Keratinocyte (primary cell): ENCODE measurements at regions not wholly inside any gene's neighbourhood (a gene's known extent, or its start where the extent isn't known, plus 50 kb on each side); places are given as distances from the start of the nearest gene placed in this dataset.

Experiments
- DNase-seq: peaks from one replicate; pipeline ENCODE4 v3.0.0-alpha.2; 2011; ENCODE audit warnings: low read depth, missing footprints, low spot score
- FAIRE-seq: peaks from 2 replicates; lab custom pipeline; 2011; peaks lifted over from hg19 to GRCh38; lab: Jason Lieb, UNC
- H2AFZ ChIP-seq: 2 replicates; pipeline ENCODE4 v1.6.0; 2012; ENCODE audit warnings: low read length, control low read depth, inconsistent platforms; ENCODE audit not compliant: control insufficient read depth
- H3K27ac ChIP-seq: 2 replicates; pipeline ENCODE4 v1.5.1; 2011; ENCODE audit warnings: low read length; ENCODE audit not compliant: control insufficient read depth, insufficient read depth
- H3K27me3 ChIP-seq: 3 replicates; pipeline ENCODE4 v1.6.0; 2011; ENCODE audit warnings: low read length; ENCODE audit not compliant: control insufficient read depth, insufficient read depth; ENCODE audit errors: extremely low read depth
- H3K36me3 ChIP-seq, 2 experiments: 2 replicates in 1 of 2; 3 replicates in 1 of 2; pipeline ENCODE4 v1.5.1; 2011; ENCODE audit warnings: low read length in 2 of 2, mild to moderate bottlenecking in 1 of 2; ENCODE audit not compliant: control insufficient read depth in 2 of 2, insufficient read depth in 2 of 2; ENCODE audit errors: extremely low read depth in 1 of 2
- H3K4me1 ChIP-seq: 3 replicates; pipeline ENCODE4 v1.5.1; 2011; ENCODE audit warnings: low read length; ENCODE audit not compliant: control insufficient read depth, insufficient read depth; ENCODE audit errors: extremely low read depth
- H3K4me2 ChIP-seq: 3 replicates; pipeline ENCODE4 v1.6.0; 2011; ENCODE audit warnings: low read depth, low read length; ENCODE audit not compliant: control insufficient read depth, insufficient read depth; ENCODE audit errors: extremely low read depth
- H3K4me3 ChIP-seq, 3 experiments: fragments of 200-600 bp in 1 of 3; sonication (generic) in 1 of 3; 2 replicates in 2 of 3; 3 replicates in 1 of 3; pipeline ENCODE4 v1.5.1; 2011 to 2016; ENCODE audit warnings: low read length in 3 of 3, mild to moderate bottlenecking in 3 of 3, control low read depth in 2 of 3, inconsistent platforms in 1 of 3, low read depth in 1 of 3, mixed read lengths in 1 of 3, mixed run types in 1 of 3, moderate library complexity in 1 of 3; ENCODE audit not compliant: control insufficient read depth in 2 of 3, insufficient read depth in 2 of 3; ENCODE audit errors: extremely low read depth in 1 of 3
- H3K79me2 ChIP-seq: 2 replicates; pipeline ENCODE4 v1.6.0; 2012; ENCODE audit warnings: low read length; ENCODE audit not compliant: control insufficient read depth, insufficient read depth
- H3K9ac ChIP-seq: 3 replicates; pipeline ENCODE4 v1.6.0; 2011; ENCODE audit warnings: low read length; ENCODE audit not compliant: control insufficient read depth, insufficient read depth; ENCODE audit errors: extremely low read depth
- H3K9me1 ChIP-seq: 3 replicates; pipeline ENCODE4 v1.6.0; 2011; ENCODE audit warnings: low read length; ENCODE audit not compliant: control insufficient read depth, insufficient read depth; ENCODE audit errors: extremely low read depth
- H3K9me3 ChIP-seq: 2 replicates; pipeline ENCODE4 v1.5.1; 2012; ENCODE audit warnings: low read depth, low read length; ENCODE audit not compliant: control insufficient read depth
- H4K20me1 ChIP-seq: 3 replicates; pipeline ENCODE4 v1.6.0; 2011; ENCODE audit warnings: low read length; ENCODE audit not compliant: control insufficient read depth, insufficient read depth; ENCODE audit errors: extremely low read depth
- EZH2 ChIP-seq: IDR thresholded peaks from one replicate; pipeline ENCODE4 v1.6.1; 2012; ENCODE audit warnings: inconsistent platforms, mild to moderate bottlenecking, low read length, moderate library complexity
- dilution Hi-C: fragments of 300-500 bp; cut with MboI; formaldehyde crosslinking; loops from one replicate; pipeline ENCODE4 v1.7.0; 2020; ENCODE audit warnings: low sequenced_read_pairs; ENCODE audit not compliant: extremely low pct_ligation_motif_present
- TF ChIP-seq, protein P1 (sequence below), 3 experiments: IDR thresholded peaks in 1 of 3; conservative IDR thresholded peaks in 1 of 3; optimal IDR thresholded peaks in 1 of 3; 2 replicates in 2 of 3; 3 replicates in 1 of 3; pipeline versions ENCODE3 to v1.5.1; 2011; ENCODE audit warnings: low read length in 3 of 3, mild to moderate bottlenecking in 3 of 3, moderate library complexity in 2 of 3, control low read depth in 1 of 3, inconsistent platforms in 1 of 3; ENCODE audit not compliant: insufficient read depth in 2 of 3; ENCODE audit errors: extremely low read depth in 1 of 3

DNA sequence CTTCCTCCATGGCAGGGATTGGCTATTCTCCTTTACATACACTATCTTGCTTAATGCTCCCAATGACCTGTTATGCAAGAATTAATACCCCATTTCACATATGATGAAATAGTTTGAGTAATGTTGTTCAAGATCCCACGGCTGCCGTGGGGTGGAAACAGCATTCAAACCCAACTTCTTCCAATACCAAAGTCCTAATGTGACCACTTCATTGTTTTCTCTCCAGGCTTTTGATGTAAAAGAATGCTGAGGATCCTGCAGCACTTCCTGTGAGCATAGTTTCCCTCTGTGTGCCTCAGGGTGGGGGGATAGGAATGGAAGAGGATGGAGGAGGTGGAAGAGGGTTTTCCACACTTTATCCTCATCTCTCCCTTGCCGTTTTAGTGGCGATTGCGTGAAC, 199.4 kb downstream of the IRS1 start:
- Histone ChIP-seq H3K4me1 (no peaks in the 10 kb centered on the region), H2AFZ (no peak overlapping the region), H3K27ac (no peak overlapping the region), H3K9me1 (no peaks in the 10 kb centered on the region), H3K27me3 (no peaks in the 10 kb centered on the region), H3K4me3 (no peak overlapping the region), H3K36me3 (no peaks in the 10 kb centered on the region), H4K20me1 (no peaks in the 10 kb centered on the region), H3K9ac (no peak overlapping the region), H3K9me3 (no peaks in the 10 kb centered on the region), H3K79me2 (no peaks in the 10 kb centered on the region), H3K4me2 (no peak overlapping the region)
- no peak for FAIRE-seq
- no peak for DNase-seq
- dilution Hi-C loops, result no loop called here
- no peak for TF ChIP-seq EZH2
- TF ChIP-seq, protein P1, sequence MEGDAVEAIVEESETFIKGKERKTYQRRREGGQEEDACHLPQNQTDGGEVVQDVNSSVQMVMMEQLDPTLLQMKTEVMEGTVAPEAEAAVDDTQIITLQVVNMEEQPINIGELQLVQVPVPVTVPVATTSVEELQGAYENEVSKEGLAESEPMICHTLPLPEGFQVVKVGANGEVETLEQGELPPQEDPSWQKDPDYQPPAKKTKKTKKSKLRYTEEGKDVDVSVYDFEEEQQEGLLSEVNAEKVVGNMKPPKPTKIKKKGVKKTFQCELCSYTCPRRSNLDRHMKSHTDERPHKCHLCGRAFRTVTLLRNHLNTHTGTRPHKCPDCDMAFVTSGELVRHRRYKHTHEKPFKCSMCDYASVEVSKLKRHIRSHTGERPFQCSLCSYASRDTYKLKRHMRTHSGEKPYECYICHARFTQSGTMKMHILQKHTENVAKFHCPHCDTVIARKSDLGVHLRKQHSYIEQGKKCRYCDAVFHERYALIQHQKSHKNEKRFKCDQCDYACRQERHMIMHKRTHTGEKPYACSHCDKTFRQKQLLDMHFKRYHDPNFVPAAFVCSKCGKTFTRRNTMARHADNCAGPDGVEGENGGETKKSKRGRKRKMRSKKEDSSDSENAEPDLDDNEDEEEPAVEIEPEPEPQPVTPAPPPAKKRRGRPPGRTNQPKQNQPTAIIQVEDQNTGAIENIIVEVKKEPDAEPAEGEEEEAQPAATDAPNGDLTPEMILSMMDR (optimal IDR thresholded peaks at IDR 0.05 in 1 of 3, IDR thresholded peaks at IDR 0.05 in 1 of 3, conservative IDR thresholded peaks at IDR 0.05 in 1 of 3; ENCODE audit: extremely low read depth in 1 of 3, insufficient read depth in 2 of 3, low read length in 3 of 3), result no peak

DNA sequence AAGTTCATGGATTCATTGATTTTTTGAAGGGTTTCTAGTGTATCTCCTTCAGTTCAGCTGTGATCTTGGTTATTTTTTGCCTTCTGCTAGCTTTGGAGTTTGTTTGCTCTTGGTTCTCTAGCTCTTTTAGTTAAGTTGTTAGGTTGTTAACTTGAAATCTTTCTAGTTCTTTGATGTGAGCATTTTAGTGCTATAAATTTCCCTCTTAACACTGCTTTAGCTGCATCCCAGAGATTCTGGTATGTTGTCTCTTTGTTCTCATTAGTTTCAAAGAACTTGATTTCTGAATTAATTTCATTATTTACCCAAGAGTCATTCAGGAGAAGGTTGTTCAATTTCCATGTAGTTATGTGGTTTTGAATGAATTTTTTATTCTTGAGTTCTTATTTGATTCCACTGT, 210.6 kb downstream of the IRS1 start:
- dilution Hi-C loops, result no loop called here
- FAIRE-seq, result no peak
- DNase-seq, result no peak

More for the DNA sequence above, 210.6 kb downstream of the IRS1 start:
- TF ChIP-seq, protein P1 (optimal IDR thresholded peaks at IDR 0.05 in 1 of 3, IDR thresholded peaks at IDR 0.05 in 1 of 3, conservative IDR thresholded peaks at IDR 0.05 in 1 of 3; ENCODE audit: extremely low read depth in 1 of 3, insufficient read depth in 2 of 3, low read length in 3 of 3), result no peak
- no peak for TF ChIP-seq EZH2
- H3K36me3 ChIP-seq, result no peaks in the 10 kb centered on the region
- no peaks in the 10 kb centered on the region for H3K27me3 ChIP-seq
- H3K4me2 ChIP-seq, result no peak overlapping the region
- no peaks in the 10 kb centered on the region for H3K9me1 ChIP-seq
- no peak overlapping the region for H3K27ac ChIP-seq
- H2AFZ ChIP-seq, result no peak overlapping the region
- H3K4me3 ChIP-seq, result no peak overlapping the region
- H3K9ac ChIP-seq, result no peak overlapping the region
- H3K9me3 ChIP-seq, result peaks cover 1% of the 10 kb centered on the region
- no peaks in the 10 kb centered on the region for H4K20me1 ChIP-seq
- H3K79me2 ChIP-seq, result no peaks in the 10 kb centered on the region
- H3K4me1 ChIP-seq, result peaks cover 2% of the 10 kb centered on the region
